HepG2 (cell line): ENCODE measurements at regions not wholly inside any gene's neighbourhood (a gene's known extent, or its start where the extent isn't known, plus 50 kb on each side); places are given as distances from the start of the nearest gene placed in this dataset.
A peak's percentile ranks its signal among the peaks of the same experiment; 100 is the strongest.

ENCODE experiments used
- ATAC-seq: fragments of 200-7000 bp; cut with Tn5 transposase; 3 replicates; pipeline ENCODE4 v1.9.1; 2020; ENCODE audit warnings: mild to moderate bottlenecking, moderate library complexity
- BruUV-seq: library from RNA; stranded (reverse); fragments of 400-500 nt; replicated peaks from 2 replicates; lab custom pipeline; 2021; lab: Mats Ljungman, UMichigan
- CTCF ChIA-PET: fragments of 300-600 bp; formaldehyde crosslinking; extraction: SDS; loops from one replicate; lab custom pipeline; 2021; ENCODE audit warnings: low total read pairs, inconsistent platforms, low intra/inter-chr PET ratio; lab: Yijun Ruan, JAX
- POLR2A ChIA-PET: fragments of 350-600 bp; sonication (Branson Sonifier 250); formaldehyde crosslinking; loops from one replicate; lab custom pipeline; 2020; ENCODE audit warnings: antibody characterized with exemption, inconsistent platforms; lab: Yijun Ruan, JAX
- DNase-seq: peaks from one replicate; pipeline ENCODE4 v3.0.0-alpha.2; 2015; ENCODE audit warnings: low spot score
- FAIRE-seq: peaks from 3 replicates; lab custom pipeline; 2011; peaks lifted over from hg19 to GRCh38; lab: Jason Lieb, UNC
- H2AFZ ChIP-seq: one replicate; pipeline ENCODE4 v1.6.1; 2011; ENCODE audit warnings: low read length, inconsistent platforms
- H3K27ac ChIP-seq: fragments of 300-600 bp; 3 replicates; pipeline ENCODE4 v1.8.0; 2011; ENCODE audit warnings: mixed run types, mild to moderate bottlenecking, mixed read lengths, low read length, inconsistent platforms; ENCODE audit not compliant: insufficient read depth; ENCODE audit errors: extremely low read length
- H3K27me3 ChIP-seq, 2 experiments: fragments of 200-600 bp in 1 of 2; 2 replicates in 1 of 2; 3 replicates in 1 of 2; pipeline versions ENCODE4 v1.6.0 to v1.8.0; 2011; ENCODE audit warnings: low read length in 2 of 2, mild to moderate bottlenecking in 2 of 2, moderate library complexity in 2 of 2, inconsistent platforms in 1 of 2; ENCODE audit not compliant: insufficient read depth in 2 of 2, control insufficient read depth in 1 of 2
- H3K36me3 ChIP-seq, 2 experiments: fragments of 200-600 bp in 1 of 2; replicated peaks in 1 of 2; 2 replicates in 1 of 2; 3 replicates in 1 of 2; pipeline versions ENCODE4 v1.5.1 to v1.8.0; 2011; ENCODE audit warnings: low read length in 2 of 2, inconsistent platforms in 1 of 2; ENCODE audit not compliant: insufficient read depth in 2 of 2, control insufficient read depth in 1 of 2
- H3K4me1 ChIP-seq: 2 replicates; pipeline ENCODE4 v1.5.1; 2012; ENCODE audit warnings: low read length, inconsistent platforms; ENCODE audit not compliant: insufficient read depth
- H3K4me2 ChIP-seq: 2 replicates; pipeline ENCODE4 v1.6.0; 2011; ENCODE audit warnings: low read depth, low read length, inconsistent platforms
- H3K4me3 ChIP-seq, 3 experiments: fragments of 200-600 bp in 1 of 3; sonication (generic), shearing (Covaris generic) in 1 of 3; replicated peaks in 1 of 3; 2 replicates each; pipeline ENCODE4 v1.5.1; 2011 to 2016; ENCODE audit warnings: low read length in 3 of 3, inconsistent platforms in 2 of 3, low read depth in 2 of 3, mild to moderate bottlenecking in 2 of 3, control low read depth in 1 of 3, mixed read lengths in 1 of 3; ENCODE audit not compliant: insufficient read depth in 1 of 3
- H3K79me2 ChIP-seq: one replicate; pipeline ENCODE4 v1.6.1; 2011; ENCODE audit warnings: low read length, inconsistent platforms; ENCODE audit not compliant: insufficient read depth
- H3K9ac ChIP-seq: 2 replicates; pipeline ENCODE4 v1.6.0; 2011; ENCODE audit warnings: mild to moderate bottlenecking, low read depth, low read length, inconsistent platforms; ENCODE audit not compliant: insufficient read depth
- H3K9me3 ChIP-seq: 2 replicates; pipeline ENCODE4 v1.5.1; 2012; ENCODE audit warnings: mild to moderate bottlenecking, low read length
- H4K20me1 ChIP-seq: 2 replicates; pipeline ENCODE4 v1.6.0; 2011; ENCODE audit warnings: inconsistent platforms, mild to moderate bottlenecking, low read length, moderate library complexity; ENCODE audit not compliant: insufficient read depth
- BCL6 ChIP-seq: IDR thresholded peaks from 2 replicates; pipeline ENCODE4 v1.6.1; 2016; ENCODE audit warnings: missing genetic modification reagents, missing compliant biosample characterization
- FOXA3 ChIP-seq: IDR thresholded peaks from 2 replicates; pipeline ENCODE4 v1.6.1; 2016; ENCODE audit warnings: missing genetic modification reagents, missing compliant biosample characterization
- NR0B2 ChIP-seq: sonication (generic); formaldehyde crosslinking; IDR thresholded peaks from 2 replicates; pipeline ENCODE4 v1.4.0; 2020; ENCODE audit warnings: mild to moderate bottlenecking, missing genetic modification reagents
- RFX5 ChIP-seq: IDR thresholded peaks from 2 replicates; pipeline ENCODE4 v1.6.1; 2011; ENCODE audit warnings: low read depth, low read length, improper control_type of control experiment
- SKI ChIP-seq: fragments of 450-650 bp; IDR thresholded peaks from one replicate; pipeline ENCODE4 v1.6.1; 2018; ENCODE audit warnings: mild to moderate bottlenecking; ENCODE audit not compliant: partially characterized antibody
- SOX6 ChIP-seq, 2 experiments: fragments of 450-650 bp in 1 of 2; sonication (generic) in 1 of 2; formaldehyde crosslinking in 1 of 2; IDR thresholded peaks; 2 replicates each; pipeline versions ENCODE4 v1.4.0 to v1.6.1; 2017 to 2020; ENCODE audit warnings: antibody characterized with exemption in 1 of 2, mild to moderate bottlenecking in 1 of 2, missing genetic modification reagents in 1 of 2
- TBX2 ChIP-seq: sonication (generic); formaldehyde crosslinking; IDR thresholded peaks from 2 replicates; pipeline ENCODE4 v1.5.0; 2020; ENCODE audit warnings: missing genetic modification reagents, mild to moderate bottlenecking, borderline replicate concordance
- ZFX ChIP-seq: sonication (generic); formaldehyde crosslinking; IDR thresholded peaks from 2 replicates; pipeline ENCODE4 v1.4.0; 2020; ENCODE audit warnings: mild to moderate bottlenecking, low read depth, missing genetic modification reagents, moderate library complexity
- ZNF275 ChIP-seq: sonication (generic); formaldehyde crosslinking; IDR thresholded peaks from 2 replicates; pipeline ENCODE4 v1.8.0; 2022; ENCODE audit warnings: missing genetic modification reagents, mild to moderate bottlenecking, inconsistent platforms, borderline replicate concordance
- ZNF292 ChIP-seq: sonication (generic); formaldehyde crosslinking; IDR thresholded peaks from 2 replicates; pipeline ENCODE4 v1.8.1; 2022; ENCODE audit warnings: mild to moderate bottlenecking, low read depth, missing genetic modification reagents, borderline replicate concordance
- ZNF501 ChIP-seq: sonication (generic); formaldehyde crosslinking; IDR thresholded peaks from 2 replicates; pipeline ENCODE4 v1.5.1; 2020; ENCODE audit warnings: mild to moderate bottlenecking, moderate library complexity, missing genetic modification reagents
- ZNF644 ChIP-seq: IDR thresholded peaks from 2 replicates; pipeline ENCODE4 v1.6.1; 2016; ENCODE audit warnings: low read depth
- ZNF83 ChIP-seq: sonication (generic); formaldehyde crosslinking; IDR thresholded peaks from 2 replicates; pipeline ENCODE4 v1.4.0; 2020; ENCODE audit warnings: missing genetic modification reagents, mild to moderate bottlenecking, borderline replicate concordance
- ZNF841 ChIP-seq: sonication (generic); formaldehyde crosslinking; IDR thresholded peaks from 2 replicates; pipeline ENCODE4 v1.8.1; 2023; ENCODE audit warnings: missing genetic modification reagents, borderline replicate concordance
- ZSCAN9 ChIP-seq: IDR thresholded peaks from 2 replicates; pipeline ENCODE4 v1.6.1; 2016; ENCODE audit warnings: borderline replicate concordance
- WGBS: methylation state at CpG from one replicate; pipeline ENCODE4 v1.1.6; 2017; ENCODE audit warnings: low lambda C conversion rate; 5-methylcytosine and 5-hydroxymethylcytosine counted together
- in situ Hi-C: cut with HindIII; loops from 2 replicates; pipeline ENCODE4 v1.10.0; 2017; ENCODE audit warnings: low pct_unique_long_range_greater_than_20kb; ENCODE audit not compliant: extremely low pct_ligation_motif_present
- intact Hi-C: fragments of 100-400 bp; cut with micrococcal nuclease; formaldehyde crosslinking; loops from one replicate; pipeline ENCODE4 v1.10.0; 2022; ENCODE audit not compliant: unreplicated experiment
- TF ChIP-seq, protein P1 (sequence below): sonication (generic); formaldehyde crosslinking; IDR thresholded peaks from 2 replicates; pipeline ENCODE4 v1.8.0; 2022; ENCODE audit warnings: mild to moderate bottlenecking, missing genetic modification reagents
- TF ChIP-seq, protein P2 (sequence below): sonication (generic); formaldehyde crosslinking; IDR thresholded peaks from 2 replicates; pipeline ENCODE4 v1.8.0; 2023; ENCODE audit warnings: mild to moderate bottlenecking, missing genetic modification reagents

GRCh38 chr16:9259914-9260608 lies 168.6 kb downstream of the HAPSTR1 start:
- no peaks in the 10 kb centered on the region for H3K27me3 ChIP-seq
- H3K4me3 ChIP-seq, result no peak overlapping the region
- H3K9ac ChIP-seq, result no peak overlapping the region
- 7% methylated on average over 7 of the region's 7 CpGs for WGBS
- BruUV-seq, result no TSS peak
- H3K27ac ChIP-seq, result no peak overlapping the region
- DNase-seq, result peak; percentile 56
- peak; percentile 84 for ATAC-seq
- in situ Hi-C loops, result loop anchor here (5.0 kb wide), 1 partner anchor 922 kb away; the partner anchor contains the start of gene GRIN2A
- H2AFZ ChIP-seq, result no peak overlapping the region
- intact Hi-C loops, result no loop called here
- no peaks in the 10 kb centered on the region for H3K9me3 ChIP-seq
- H4K20me1 ChIP-seq, result no peaks in the 10 kb centered on the region
- no peaks in the 10 kb centered on the region for H3K36me3 ChIP-seq
- ChIA-PET POLR2A (no interaction called here), CTCF (interaction anchor here (1.5 to 3.8 kb wide), 2 partner anchors 863 to 921 kb away, joined by 3 to 36 read pairs; partner anchors contain the start of gene GRIN2A)
- no peaks in the 10 kb centered on the region for H3K79me2 ChIP-seq
- H3K4me1 ChIP-seq, result peaks cover 14% of the 10 kb centered on the region
- H3K4me2 ChIP-seq, result peak overlapping the region; percentile 20
- FAIRE-seq, result peak; percentile 52
- TF ChIP-seq NR0B2 (CRISPR knock-in tag) (peak; percentile 49; the same call in 1 of the 2 replicates), ZSCAN9 (CRISPR knock-in tag) (no peak), FOXA3 (CRISPR knock-in tag) (peak; percentile 47; the same call in 1 of the 2 replicates), ZNF292 (CRISPR knock-in tag) (peak; percentile 36; the same call in 1 of the 2 replicates), SKI (peak; percentile 82), ZFX (CRISPR knock-in tag) (peak; percentile 45; the same call in 1 of the 2 replicates), BCL6 (CRISPR knock-in tag) (0 out of 2 replicates have a peak, but pooled peaks have one; percentile 24), ZNF841 (CRISPR knock-in tag) (no peak), ZNF644 (CRISPR knock-in tag) (0 out of 2 replicates have a peak, but pooled peaks have one; percentile 10), RFX5 (peak; percentile 12; the same call in 1 of the 2 replicates), ZNF501 (CRISPR knock-in tag) (0 out of 2 replicates have a peak, but pooled peaks have one; percentile 19), ZNF275 (CRISPR knock-in tag) (no peak), ZNF83 (CRISPR knock-in tag) (no peak), SOX6 (IDR thresholded peaks at IDR 0.05) (no peak), SOX6 (CRISPR knock-in tag; IDR thresholded peaks at IDR 0.05) (peak; percentile 56), TBX2 (CRISPR knock-in tag) (no peak)
- TF ChIP-seq, protein P1, sequence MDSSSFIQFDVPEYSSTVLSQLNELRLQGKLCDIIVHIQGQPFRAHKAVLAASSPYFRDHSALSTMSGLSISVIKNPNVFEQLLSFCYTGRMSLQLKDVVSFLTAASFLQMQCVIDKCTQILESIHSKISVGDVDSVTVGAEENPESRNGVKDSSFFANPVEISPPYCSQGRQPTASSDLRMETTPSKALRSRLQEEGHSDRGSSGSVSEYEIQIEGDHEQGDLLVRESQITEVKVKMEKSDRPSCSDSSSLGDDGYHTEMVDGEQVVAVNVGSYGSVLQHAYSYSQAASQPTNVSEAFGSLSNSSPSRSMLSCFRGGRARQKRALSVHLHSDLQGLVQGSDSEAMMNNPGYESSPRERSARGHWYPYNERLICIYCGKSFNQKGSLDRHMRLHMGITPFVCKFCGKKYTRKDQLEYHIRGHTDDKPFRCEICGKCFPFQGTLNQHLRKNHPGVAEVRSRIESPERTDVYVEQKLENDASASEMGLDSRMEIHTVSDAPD, result peak; percentile 58; the same call in 1 of the 2 replicates
- TF ChIP-seq, protein P2, sequence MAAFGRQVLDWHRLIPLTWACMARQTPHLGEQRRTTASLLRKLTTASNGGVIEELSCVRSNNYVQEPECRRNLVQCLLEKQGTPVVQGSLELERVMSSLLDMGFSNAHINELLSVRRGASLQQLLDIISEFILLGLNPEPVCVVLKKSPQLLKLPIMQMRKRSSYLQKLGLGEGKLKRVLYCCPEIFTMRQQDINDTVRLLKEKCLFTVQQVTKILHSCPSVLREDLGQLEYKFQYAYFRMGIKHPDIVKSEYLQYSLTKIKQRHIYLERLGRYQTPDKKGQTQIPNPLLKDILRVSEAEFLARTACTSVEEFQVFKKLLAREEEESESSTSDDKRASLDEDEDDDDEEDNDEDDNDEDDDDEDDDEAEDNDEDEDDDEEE (CRISPR knock-in tag), result no peak
